Thyroid gland (tissue), 4 donors: ENCODE measurements at regions not wholly inside any gene's neighbourhood (a gene's known extent, or its start where the extent isn't known, plus 50 kb on each side); places are given as distances from the start of the nearest gene placed in this dataset.

Experiments
- CTCF ChIP-seq, 6 experiments: fragments of 200-600 bp in 3 of 6; fragments of 450-650 bp in 3 of 6; sonication (generic) in 3 of 6; IDR thresholded peaks; one replicate each; pipeline ENCODE4 v1.5.1; 2016 to 2019; ENCODE audit warnings: antibody characterized with exemption in 6 of 6, mild to moderate bottlenecking in 2 of 6, inconsistent platforms in 1 of 6, moderate library complexity in 1 of 6
- POLR2A ChIP-seq, 2 donors: fragments of 450-650 bp; IDR thresholded peaks; one replicate each; pipeline ENCODE4 v1.6.1; 2017; ENCODE audit warnings: antibody characterized with exemption in 2 of 2, mild to moderate bottlenecking in 2 of 2, moderate library complexity in 1 of 2

DNA sequence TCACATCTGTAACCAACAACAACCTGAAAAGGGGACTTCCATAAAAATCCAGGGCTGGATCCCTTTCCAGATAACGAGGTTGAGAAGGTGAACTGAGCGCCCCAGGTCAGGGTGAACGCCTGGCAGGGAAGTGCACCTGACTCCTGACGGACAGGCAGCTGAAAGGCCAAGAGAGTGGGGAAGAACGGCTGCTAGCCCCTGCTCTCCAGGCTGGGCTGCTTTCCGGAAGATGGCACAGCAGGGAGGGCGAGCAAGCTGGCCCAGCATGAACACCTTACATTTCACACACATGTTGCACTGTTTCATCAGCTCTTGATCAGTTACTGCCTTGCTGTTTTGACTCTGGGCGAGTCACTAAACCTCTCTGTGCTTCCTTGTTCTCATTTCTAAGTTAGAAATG lies 127.2 kb upstream of the IQSEC1 start:
- no peak for TF ChIP-seq CTCF (IDR thresholded peaks at IDR 0.05)
- TF ChIP-seq POLR2A (IDR thresholded peaks at IDR 0.05) = no peak
